RWPE2 (cell line): ENCODE measurements at regions not wholly inside any gene's neighbourhood (a gene's known extent, or its start where the extent isn't known, plus 50 kb on each side); places are given as distances from the start of the nearest gene placed in this dataset.

Experiments
- ATAC-seq: fragments of 200-7000 bp; cut with Tn5 transposase; 3 replicates; pipeline ENCODE4 v1.9.1; 2021; ENCODE audit warnings: low read depth
- DNase-seq: peaks from one replicate; pipeline ENCODE4 v3.0.0-alpha.2; 2020; ENCODE audit warnings: low spot score
- H3K27ac ChIP-seq: fragments of 450-650 bp; 2 replicates; pipeline ENCODE4 v1.5.1; 2017; ENCODE audit warnings: mild to moderate bottlenecking; ENCODE audit not compliant: poor library complexity, severe bottlenecking
- H3K27me3 ChIP-seq: fragments of 250-450 bp; sonication (Bioruptor Pico); 2 replicates; pipeline ENCODE4 v1.5.1; 2021; ENCODE audit warnings: mild to moderate bottlenecking, moderate library complexity; ENCODE audit not compliant: insufficient read depth, poor library complexity, severe bottlenecking
- H3K36me3 ChIP-seq: fragments of 250-450 bp; sonication (Bioruptor Pico); 2 replicates; pipeline ENCODE4 v1.5.1; 2020; ENCODE audit warnings: low read depth, mild to moderate bottlenecking, moderate library complexity
- H3K4me1 ChIP-seq: fragments of 250-450 bp; sonication (Bioruptor Pico); 2 replicates; pipeline ENCODE4 v1.5.1; 2021; ENCODE audit warnings: mild to moderate bottlenecking, moderate library complexity; ENCODE audit not compliant: insufficient read depth, poor library complexity, severe bottlenecking
- H3K4me3 ChIP-seq: fragments of 250-450 bp; sonication (Bioruptor Pico); 2 replicates; pipeline ENCODE4 v1.5.1; 2021; ENCODE audit warnings: mild to moderate bottlenecking, moderate library complexity; ENCODE audit not compliant: severe bottlenecking
- H3K9me3 ChIP-seq: fragments of 250-450 bp; sonication (Bioruptor Pico); 2 replicates; pipeline ENCODE4 v1.5.1; 2021; ENCODE audit warnings: mild to moderate bottlenecking, moderate library complexity; ENCODE audit not compliant: severe bottlenecking
- CTCF ChIP-seq: fragments of 450-650 bp; IDR thresholded peaks from one replicate; pipeline ENCODE4 v1.5.1; 2017; ENCODE audit warnings: mild to moderate bottlenecking, moderate library complexity; ENCODE audit not compliant: poor library complexity, severe bottlenecking

- Histone ChIP-seq H3K27ac (no peak overlapping the region), H3K4me1 (no peaks in the 10 kb centered on the region), H3K36me3 (no peaks in the 10 kb centered on the region), H3K9me3 (no peaks in the 10 kb centered on the region), H3K4me3 (no peak overlapping the region), H3K27me3 (peaks cover 5% of the 10 kb centered on the region)
- TF ChIP-seq CTCF: no peak
- DNase-seq: no peak
- no peak for ATAC-seq
Observed at GRCh38 chr1:105700723-105701122, 1355.8 kb upstream of the PRMT6 start.

GRCh38 chr1:105724286-105724685, 1332.2 kb upstream of the PRMT6 start:
- Histone ChIP-seq H3K27me3 (no peaks in the 10 kb centered on the region), H3K4me3 (no peak overlapping the region), H3K36me3 (no peaks in the 10 kb centered on the region), H3K4me1 (no peaks in the 10 kb centered on the region), H3K27ac (no peak overlapping the region), H3K9me3 (no peaks in the 10 kb centered on the region)
- TF ChIP-seq CTCF: no peak
- DNase-seq (no peak), ATAC-seq (no peak)

- H3K36me3 ChIP-seq: no peaks in the 10 kb centered on the region
- H3K4me3 ChIP-seq: no peak overlapping the region
- H3K9me3 ChIP-seq: no peaks in the 10 kb centered on the region
- ATAC-seq (no peak), DNase-seq (no peak)
- H3K4me1 ChIP-seq: no peaks in the 10 kb centered on the region
- no peak for TF ChIP-seq CTCF
- no peaks in the 10 kb centered on the region for H3K27me3 ChIP-seq
- no peak overlapping the region for H3K27ac ChIP-seq
Observed at GRCh38 chr1:105730701-105731100, 1325.8 kb upstream of the PRMT6 start.

- Histone ChIP-seq H3K4me1 (no peaks in the 10 kb centered on the region), H3K4me3 (no peak overlapping the region), H3K36me3 (no peaks in the 10 kb centered on the region), H3K27ac (no peak overlapping the region), H3K27me3 (no peaks in the 10 kb centered on the region), H3K9me3 (no peaks in the 10 kb centered on the region)
- TF ChIP-seq CTCF: no peak
- ATAC-seq (no peak), DNase-seq (no peak)
Observed at GRCh38 chr1:105736349-105736748, 1320.1 kb upstream of the PRMT6 start.

- DNase-seq (no peak), ATAC-seq (no peak)
- no peak for TF ChIP-seq CTCF
- Histone ChIP-seq H3K27ac (no peak overlapping the region), H3K4me3 (no peak overlapping the region), H3K9me3 (no peaks in the 10 kb centered on the region), H3K4me1 (no peaks in the 10 kb centered on the region), H3K27me3 (no peaks in the 10 kb centered on the region), H3K36me3 (no peaks in the 10 kb centered on the region)
Observed at GRCh38 chr1:105779727-105780126, 1276.7 kb upstream of the PRMT6 start.
